AG10803 (cell line): ENCODE measurements at regions not wholly inside any gene's neighbourhood (a gene's known extent, or its start where the extent isn't known, plus 50 kb on each side); places are given as distances from the start of the nearest gene placed in this dataset.

Experiments
- DNase-seq: peaks from one replicate; pipeline ENCODE4 v3.0.0; 2010; ENCODE audit warnings: low read depth
- H3K4me3 ChIP-seq: 2 replicates; pipeline ENCODE4 v1.5.1; 2011; ENCODE audit warnings: mild to moderate bottlenecking, low read length, control low read depth
- TF ChIP-seq, protein P1 (sequence below): conservative IDR thresholded peaks from 2 replicates; pipeline ENCODE4 v1.5.1; 2011; ENCODE audit warnings: mild to moderate bottlenecking, low read length, control low read depth, inconsistent platforms

DNA sequence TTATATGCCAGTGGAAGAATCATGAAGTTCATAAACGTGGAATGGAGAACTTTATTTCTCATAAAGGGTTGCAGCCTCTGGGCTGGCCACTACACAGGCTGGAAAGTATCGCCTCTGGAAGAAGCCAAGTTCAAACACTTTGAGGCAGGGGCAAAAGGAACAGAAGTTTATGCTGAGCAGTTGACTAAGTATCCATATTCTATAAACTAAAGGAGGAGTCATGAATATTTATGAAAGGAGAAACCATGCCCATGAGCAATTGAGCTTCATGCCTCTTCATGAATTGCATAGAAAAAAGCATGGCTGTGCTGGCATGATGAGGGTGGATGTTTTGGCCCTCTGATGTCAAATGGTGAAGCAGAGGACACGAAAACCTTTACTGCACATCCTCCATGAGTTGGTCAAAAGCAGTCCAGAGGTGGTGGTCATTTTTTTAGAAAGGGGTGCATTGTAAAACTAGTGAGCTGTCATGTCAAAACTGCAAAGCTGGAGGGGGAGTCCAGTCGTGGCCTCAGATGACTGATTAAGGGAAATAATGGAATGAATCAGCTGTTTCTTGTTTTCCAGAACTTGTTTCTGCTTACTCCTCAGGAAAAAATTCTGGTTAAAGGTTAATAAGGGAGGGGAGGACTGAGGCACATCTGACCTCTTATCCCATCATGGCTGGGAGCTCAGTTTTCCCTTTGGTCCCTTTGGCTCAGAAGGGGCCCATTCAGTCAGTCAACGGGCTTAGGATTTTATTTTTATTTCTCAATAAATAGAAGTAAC is 276.7 kb downstream of the CHL1 start:
- TF ChIP-seq, protein P1, sequence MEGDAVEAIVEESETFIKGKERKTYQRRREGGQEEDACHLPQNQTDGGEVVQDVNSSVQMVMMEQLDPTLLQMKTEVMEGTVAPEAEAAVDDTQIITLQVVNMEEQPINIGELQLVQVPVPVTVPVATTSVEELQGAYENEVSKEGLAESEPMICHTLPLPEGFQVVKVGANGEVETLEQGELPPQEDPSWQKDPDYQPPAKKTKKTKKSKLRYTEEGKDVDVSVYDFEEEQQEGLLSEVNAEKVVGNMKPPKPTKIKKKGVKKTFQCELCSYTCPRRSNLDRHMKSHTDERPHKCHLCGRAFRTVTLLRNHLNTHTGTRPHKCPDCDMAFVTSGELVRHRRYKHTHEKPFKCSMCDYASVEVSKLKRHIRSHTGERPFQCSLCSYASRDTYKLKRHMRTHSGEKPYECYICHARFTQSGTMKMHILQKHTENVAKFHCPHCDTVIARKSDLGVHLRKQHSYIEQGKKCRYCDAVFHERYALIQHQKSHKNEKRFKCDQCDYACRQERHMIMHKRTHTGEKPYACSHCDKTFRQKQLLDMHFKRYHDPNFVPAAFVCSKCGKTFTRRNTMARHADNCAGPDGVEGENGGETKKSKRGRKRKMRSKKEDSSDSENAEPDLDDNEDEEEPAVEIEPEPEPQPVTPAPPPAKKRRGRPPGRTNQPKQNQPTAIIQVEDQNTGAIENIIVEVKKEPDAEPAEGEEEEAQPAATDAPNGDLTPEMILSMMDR, result no peak
- H3K4me3 ChIP-seq, result no peak overlapping the region
- no peak for DNase-seq

DNA sequence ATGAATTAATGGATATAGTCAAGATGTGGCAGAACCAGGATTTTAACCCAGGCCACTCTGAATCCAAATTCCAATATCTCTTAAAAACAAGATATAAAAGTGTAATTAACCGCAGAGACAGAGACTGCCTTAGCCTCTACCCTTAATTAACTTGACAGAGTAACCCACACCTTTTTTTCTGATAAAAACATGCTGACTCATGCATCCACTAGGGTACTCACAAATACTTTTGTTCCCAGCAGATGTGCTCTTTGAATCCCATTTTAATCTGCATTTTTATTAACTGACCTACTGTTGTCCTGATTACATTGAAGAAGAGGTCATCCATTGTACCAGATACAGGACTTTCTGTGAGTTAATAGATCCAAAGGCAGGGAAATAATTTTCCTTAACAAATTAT is 278.3 kb downstream of the CHL1 start:
- TF ChIP-seq, protein P1, result no peak
- no peak for DNase-seq
- H3K4me3 ChIP-seq, result no peak overlapping the region

DNA sequence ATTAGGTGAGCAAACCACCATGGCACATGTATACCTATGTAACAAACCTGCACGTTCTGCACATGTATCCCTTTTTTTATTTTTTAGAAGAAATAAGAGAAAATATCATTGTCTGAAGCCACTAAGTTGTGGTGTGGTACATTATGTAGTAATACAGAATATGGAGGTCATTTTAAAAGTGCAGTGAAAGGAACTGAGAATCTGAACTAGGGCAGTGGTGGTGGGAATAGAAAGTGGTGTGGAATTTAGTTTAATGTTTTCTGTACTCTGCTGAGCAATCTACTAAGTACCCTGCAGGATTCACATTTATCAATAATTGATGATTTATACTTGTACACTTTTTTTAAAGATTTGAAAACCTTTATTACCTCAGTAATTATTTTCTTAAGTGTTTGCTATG is 283.5 kb downstream of the CHL1 start:
- TF ChIP-seq, protein P1, result no peak
- DNase-seq, result no peak
- no peak overlapping the region for H3K4me3 ChIP-seq

DNA sequence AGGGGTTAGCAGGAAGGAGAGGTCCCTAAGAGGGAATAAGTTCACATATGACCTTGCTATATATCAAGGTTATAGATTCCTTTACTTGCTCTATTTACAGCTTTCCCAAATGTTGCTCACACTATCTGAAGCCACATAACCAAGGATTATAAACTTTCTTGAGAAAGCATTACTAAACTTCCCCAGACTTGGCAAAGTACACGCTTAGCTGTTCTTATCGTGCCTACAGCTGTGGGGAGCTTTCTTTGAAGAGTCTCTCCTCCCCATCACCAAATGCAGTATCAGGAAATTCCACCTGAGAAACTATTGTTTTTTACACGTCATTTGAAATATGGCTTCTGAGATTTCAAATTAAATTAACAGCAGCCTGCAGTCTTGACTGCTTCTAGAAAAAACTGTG is 284.5 kb downstream of the CHL1 start:
- TF ChIP-seq, protein P1, result no peak
- H3K4me3 ChIP-seq, result no peak overlapping the region
- DNase-seq, result no peak

DNA sequence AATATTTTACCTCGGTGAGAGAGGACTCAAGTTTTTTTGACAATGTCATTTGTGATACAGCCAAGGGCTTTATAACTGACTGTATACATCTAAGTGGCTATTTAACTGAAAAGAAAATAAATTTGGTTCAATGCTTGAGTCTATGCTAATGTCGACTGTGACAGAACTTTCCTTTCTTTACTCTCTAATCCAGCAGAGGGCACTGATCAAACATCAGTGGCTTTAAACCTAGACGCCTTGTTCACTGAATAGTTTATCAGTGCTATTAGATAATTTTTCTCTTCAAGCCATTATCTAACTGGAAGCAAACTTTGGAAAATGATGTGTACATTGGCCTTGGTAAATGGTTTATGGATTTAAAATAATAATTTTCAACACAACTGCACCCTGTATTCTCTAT is 285.1 kb downstream of the CHL1 start:
- H3K4me3 ChIP-seq, result no peak overlapping the region
- no peak for DNase-seq
- TF ChIP-seq, protein P1, result no peak; the same call in 1 of the 2 replicates

DNA sequence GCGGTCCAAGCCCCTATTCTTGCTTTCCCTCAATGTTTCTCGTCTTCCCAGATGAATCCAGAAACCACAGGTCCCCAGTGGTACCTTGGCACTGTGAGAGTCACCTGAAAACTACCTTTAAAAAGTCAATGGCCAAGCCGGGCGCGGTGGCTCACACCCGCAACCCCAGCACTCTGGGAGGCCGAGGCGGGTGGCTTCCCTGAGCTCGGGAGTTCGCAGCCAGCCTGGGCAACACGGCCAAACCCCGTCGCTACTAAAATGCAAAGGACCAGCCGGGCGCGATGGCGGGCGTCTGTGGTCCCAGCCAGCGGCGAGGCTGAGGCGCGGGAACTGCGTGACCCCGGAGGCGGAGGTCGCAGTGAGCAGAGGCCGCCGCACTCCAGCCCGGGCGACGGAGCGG is 285.9 kb downstream of the CHL1 start:
- TF ChIP-seq, protein P1, result no peak
- DNase-seq, result no peak

DNA sequence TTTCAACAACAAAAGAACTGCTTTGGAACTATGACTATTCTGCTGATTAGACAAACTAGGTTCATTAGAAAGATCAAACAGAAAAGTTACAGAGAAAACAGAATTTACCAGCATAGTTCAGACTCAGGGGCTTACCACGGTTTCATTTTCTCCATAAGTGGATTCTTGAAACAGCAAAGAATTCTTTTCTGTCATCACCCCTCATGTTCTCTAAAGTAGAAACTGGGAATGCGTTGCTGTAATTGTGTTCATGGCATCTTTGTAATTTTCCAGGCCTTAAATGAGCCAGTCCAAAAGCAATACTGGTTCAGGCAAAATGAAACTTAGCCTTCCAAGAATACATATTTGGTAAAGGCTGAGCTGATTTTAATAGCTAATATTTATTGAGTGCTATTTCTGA is 287.8 kb downstream of the CHL1 start:
- TF ChIP-seq, protein P1, result no peak
- H3K4me3 ChIP-seq, result no peak overlapping the region
- DNase-seq, result no peak

More for the DNA sequence above, 285.9 kb downstream of the CHL1 start:
- H3K4me3 ChIP-seq, result no peak overlapping the region
